Lung (tissue), 11 donors: ENCODE measurements at regions not wholly inside any gene's neighbourhood (a gene's known extent, or its start where the extent isn't known, plus 50 kb on each side); places are given as distances from the start of the nearest gene placed in this dataset.

ENCODE experiments used
- ATAC-seq: fragments of 200-7000 bp; cut with Tn5 transposase; one replicate; pipeline ENCODE4 v1.9.1; 2020; ENCODE audit warnings: moderate number of reproducible peaks; ENCODE audit not compliant: insufficient read depth, low FRiP score
- DNase-seq, 3 donors: peaks; one replicate each; pipeline ENCODE4 v3.0.0-alpha.2; 2013 to 2017
- H3K27ac ChIP-seq, 2 donors: one replicate each; pipeline ENCODE4 v1.5.1; 2013; ENCODE audit warnings: mild to moderate bottlenecking in 2 of 2, moderate library complexity in 2 of 2, control low read depth in 1 of 2, inconsistent platforms in 1 of 2, low read depth in 1 of 2, low read length in 1 of 2
- H3K27me3 ChIP-seq, 3 donors: one replicate each; pipeline ENCODE4 v1.5.1; 2013; ENCODE audit warnings: low read length in 2 of 3; ENCODE audit not compliant: control insufficient read depth in 3 of 3, insufficient read depth in 3 of 3
- H3K36me3 ChIP-seq, 4 donors: one replicate each; pipeline ENCODE4 v1.5.1; 2013; ENCODE audit warnings: low read length in 4 of 4, mild to moderate bottlenecking in 1 of 4, moderate library complexity in 1 of 4; ENCODE audit not compliant: control insufficient read depth in 4 of 4, insufficient read depth in 4 of 4
- H3K4me1 ChIP-seq, 5 donors: one replicate each; pipeline ENCODE4 v1.5.1; 2013; ENCODE audit warnings: low read length in 5 of 5, mild to moderate bottlenecking in 2 of 5, moderate library complexity in 1 of 5; ENCODE audit not compliant: control insufficient read depth in 5 of 5, insufficient read depth in 5 of 5
- H3K4me3 ChIP-seq: one replicate; pipeline ENCODE4 v1.5.1; 2013; ENCODE audit warnings: mild to moderate bottlenecking, control low read depth, moderate library complexity
- H3K9ac ChIP-seq, 2 donors: one replicate each; pipeline ENCODE4 v1.5.1; 2013; ENCODE audit warnings: low read length in 2 of 2, control low read depth in 1 of 2; ENCODE audit not compliant: insufficient read depth in 1 of 2
- H3K9me3 ChIP-seq, 4 donors: one replicate each; pipeline ENCODE4 v1.5.1; 2013; ENCODE audit warnings: low read length in 3 of 4, mild to moderate bottlenecking in 1 of 4, moderate library complexity in 1 of 4; ENCODE audit not compliant: control insufficient read depth in 4 of 4, insufficient read depth in 3 of 4
- WGBS, 2 donors: extraction: QIAGEN DNeasy Blood & Tissue Kit; methylation state at CpG; one replicate each; pipeline ENCODE4 v1.1.7; 2013; 5-methylcytosine and 5-hydroxymethylcytosine counted together
- TF ChIP-seq, protein P1 (sequence below): IDR thresholded peaks from 2 replicates; pipeline ENCODE4 v1.5.1; 2012; ENCODE audit warnings: mild to moderate bottlenecking; ENCODE audit errors: control extremely low read depth, extremely low read depth
- donor health status: control.
- donor health status: control.
- donor health status: Bipolar disorder and iron deficiency.
- donor health status: healthy.
- donor health status: DM: yes; HTN: yes; CAD: no.

DNA sequence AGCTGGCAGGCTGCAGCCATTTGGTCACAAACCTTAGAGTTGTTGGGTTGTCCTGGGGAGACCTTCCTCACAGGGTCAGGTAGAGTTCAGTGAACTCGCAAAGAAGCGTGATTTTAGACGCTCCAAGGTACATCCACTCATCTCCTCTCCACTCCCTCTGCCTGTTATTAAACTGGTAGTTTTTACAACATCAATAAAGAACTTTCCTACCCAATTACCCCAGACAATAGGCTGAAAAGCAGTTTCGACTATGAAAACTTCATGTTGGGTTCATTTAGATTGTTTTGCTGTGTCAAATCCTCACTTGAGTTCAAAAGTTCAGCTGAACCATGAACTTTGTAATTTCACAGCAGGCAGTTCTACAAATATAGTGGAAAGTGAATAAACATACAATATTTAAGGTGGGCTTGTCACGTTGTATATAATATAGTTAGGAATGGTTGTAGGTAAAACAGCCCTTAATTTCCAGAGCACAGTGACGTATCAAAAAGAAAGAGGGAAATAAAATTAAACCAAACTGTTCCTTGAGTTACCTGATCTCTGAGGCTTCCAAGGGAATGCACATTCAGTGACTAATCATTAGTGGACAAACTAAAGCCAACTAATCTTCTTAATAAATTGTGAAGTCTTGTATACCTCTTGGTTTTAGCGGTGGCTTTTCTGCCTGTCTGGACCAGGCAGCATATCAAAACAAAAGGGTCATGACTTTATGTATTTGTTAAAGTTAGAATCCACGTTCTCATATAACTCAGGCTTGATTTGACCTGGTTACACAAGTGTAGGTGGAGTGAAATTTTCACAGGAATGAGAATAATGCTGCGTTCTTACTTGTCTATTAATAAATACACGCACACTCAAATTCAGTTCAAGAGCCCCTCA is 100.5 kb downstream of the CYP26A1 start:
- DNase-seq (no peak), ATAC-seq (no peak)
- Histone ChIP-seq H3K4me1 (peaks cover 0 to 5% (median 0%) of the 10 kb centered on the region in 5 donors), H3K27ac (no peak overlapping the region), H3K9ac (no peak overlapping the region), H3K27me3 (no peaks in the 10 kb centered on the region), H3K36me3 (no peaks in the 10 kb centered on the region), H3K4me3 (no peak overlapping the region), H3K9me3 (peaks cover 0 to 4% (median 0%) of the 10 kb centered on the region in 4 donors)
- whole genome bisulfite sequencing, 2 donors, result 70 to 79% methylated on average over 10 of the region's 10 CpGs
- TF ChIP-seq, protein P1, sequence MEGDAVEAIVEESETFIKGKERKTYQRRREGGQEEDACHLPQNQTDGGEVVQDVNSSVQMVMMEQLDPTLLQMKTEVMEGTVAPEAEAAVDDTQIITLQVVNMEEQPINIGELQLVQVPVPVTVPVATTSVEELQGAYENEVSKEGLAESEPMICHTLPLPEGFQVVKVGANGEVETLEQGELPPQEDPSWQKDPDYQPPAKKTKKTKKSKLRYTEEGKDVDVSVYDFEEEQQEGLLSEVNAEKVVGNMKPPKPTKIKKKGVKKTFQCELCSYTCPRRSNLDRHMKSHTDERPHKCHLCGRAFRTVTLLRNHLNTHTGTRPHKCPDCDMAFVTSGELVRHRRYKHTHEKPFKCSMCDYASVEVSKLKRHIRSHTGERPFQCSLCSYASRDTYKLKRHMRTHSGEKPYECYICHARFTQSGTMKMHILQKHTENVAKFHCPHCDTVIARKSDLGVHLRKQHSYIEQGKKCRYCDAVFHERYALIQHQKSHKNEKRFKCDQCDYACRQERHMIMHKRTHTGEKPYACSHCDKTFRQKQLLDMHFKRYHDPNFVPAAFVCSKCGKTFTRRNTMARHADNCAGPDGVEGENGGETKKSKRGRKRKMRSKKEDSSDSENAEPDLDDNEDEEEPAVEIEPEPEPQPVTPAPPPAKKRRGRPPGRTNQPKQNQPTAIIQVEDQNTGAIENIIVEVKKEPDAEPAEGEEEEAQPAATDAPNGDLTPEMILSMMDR, result no peak

GRCh38 chr10:93175490-93175889 is 101.8 kb downstream of the CYP26A1 start:
- TF ChIP-seq, protein P1, result no peak
- Histone ChIP-seq H3K4me3 (no peak overlapping the region), H3K27ac (no peak overlapping the region), H3K4me1 (peaks cover 0 to 5% (median 0%) of the 10 kb centered on the region in 5 donors), H3K36me3 (no peaks in the 10 kb centered on the region), H3K9me3 (peaks cover 0 to 2% (median 0%) of the 10 kb centered on the region in 4 donors), H3K27me3 (no peaks in the 10 kb centered on the region), H3K9ac (no peak overlapping the region)
- 91 to 95% methylated on average over 6 of the region's 6 CpGs for WGBS, 2 donors
- ATAC-seq (no peak), DNase-seq (no peak)

- DNase-seq (no peak), ATAC-seq (no peak)
- Histone ChIP-seq H3K4me3 (no peak overlapping the region), H3K36me3 (no peaks in the 10 kb centered on the region), H3K9me3 (no peaks in the 10 kb centered on the region), H3K9ac (no peak overlapping the region), H3K27me3 (no peaks in the 10 kb centered on the region), H3K4me1 (peaks cover 0 to 5% (median 0%) of the 10 kb centered on the region in 5 donors), H3K27ac (no peak overlapping the region)
- TF ChIP-seq, protein P1, result no peak
Measured at GRCh38 chr10:93177511-93177910, 103.8 kb downstream of the CYP26A1 start.
